Heart right ventricle (tissue), 16 donors: ENCODE measurements at regions not wholly inside any gene's neighbourhood (a gene's known extent, or its start where the extent isn't known, plus 50 kb on each side); places are given as distances from the start of the nearest gene placed in this dataset.
A peak's percentile ranks its signal among the peaks of the same experiment; 100 is the strongest.

Source experiments
- ATAC-seq, 8 donors: fragments of 200-7000 bp; cut with Tn5 transposase; one replicate each; pipeline ENCODE4 v1.9.1; 2020; ENCODE audit warnings: mild to moderate bottlenecking in 8 of 8, moderate library complexity in 8 of 8, moderate number of reproducible peaks in 1 of 8
- DNase-seq, 2 donors: peaks; one replicate each; pipeline ENCODE4 v3.0.0-alpha.2; 2020
- H3K27ac ChIP-seq, 10 donors: fragments of 200-600 bp; sonication (generic) in 2 of 10; one replicate each; pipeline versions ENCODE4 v1.5.0 to v1.8.0; 2020 to 2022; ENCODE audit warnings: mild to moderate bottlenecking in 3 of 10
- H3K27me3 ChIP-seq, 7 donors: fragments of 200-600 bp; one replicate each; pipeline ENCODE4 v1.8.0; 2021 to 2022; ENCODE audit warnings: mild to moderate bottlenecking in 2 of 7
- H3K36me3 ChIP-seq, 9 donors: fragments of 200-600 bp; sonication (generic) in 1 of 9; one replicate each; pipeline versions ENCODE4 v1.5.0 to v1.8.0; 2020 to 2022; ENCODE audit warnings: mild to moderate bottlenecking in 2 of 9
- H3K4me1 ChIP-seq, 9 donors: fragments of 200-600 bp; sonication (generic) in 1 of 9; one replicate each; pipeline versions ENCODE4 v1.5.0 to v1.8.0; 2020 to 2022; ENCODE audit warnings: mild to moderate bottlenecking in 4 of 9
- H3K4me3 ChIP-seq, 10 donors: fragments of 200-600 bp; sonication (generic) in 2 of 10; one replicate each; pipeline versions ENCODE4 v1.5.0 to v1.8.0; 2020 to 2022; ENCODE audit warnings: mild to moderate bottlenecking in 7 of 10, moderate library complexity in 2 of 10
- H3K9me3 ChIP-seq, 11 donors: fragments of 200-600 bp in 10 of 11; sonication (generic) in 2 of 11; one replicate each; pipeline versions ENCODE4 v1.5.0 to v1.8.0; 2013 to 2022; ENCODE audit warnings: mild to moderate bottlenecking in 2 of 11, control low read depth in 1 of 11, moderate library complexity in 1 of 11
- CTCF ChIP-seq, 9 donors: fragments of 200-600 bp; sonication (generic) in 2 of 9; IDR thresholded peaks; one replicate each; pipeline versions ENCODE4 v1.5.0 to v1.8.0; 2021 to 2022; ENCODE audit warnings: antibody characterized with exemption in 9 of 9, mild to moderate bottlenecking in 5 of 9, moderate library complexity in 1 of 9
- WGBS, 2 donors: extraction: QIAGEN DNeasy Blood & Tissue Kit; methylation state at CpG; one replicate each; pipeline ENCODE4 v1.1.7; 2013; ENCODE audit warnings: inconsistent platforms in 1 of 2; 5-methylcytosine and 5-hydroxymethylcytosine counted together
- intact Hi-C, 10 donors: fragments of 100-400 bp; cut with DNase I; formaldehyde crosslinking; loops; one replicate each; pipeline versions ENCODE4 v1.11.1 to v1.14.2; 2022
- donor health status: Arrhythmogenic right ventricular cardiomyopathy.
- donor health status: ischemic (EF 13 %, LVEDD 7.1; RV severe dilation, severe dysfunction).
- donor health status: healthy with polysubstance abuse.
- donor health status: DM: no; HTN: yes; CAD: no.
- donor health status: DM: no; HTN: no; CAD: no.
- donor health status: ischemic (EF 25% LVEDD 6.9; RV normal size, moderate dysfunction).
- donor health status: ischemic (EF 25% LVEDD 5.7; RV mildly dilated, moderate dysfunction).
- donor health status: healthy.
- donor health status: DM: yes; HTN: yes; CAD: no.
- donor health status: Ischemic cardiomyopathy.
- donor health status: ischemic (EF 35%, LVEDD 5.7; RV mildly dilated, moderate dysfunction).
- donor health status: nonischemic (EF 11% LVEDD 7.7; RV severe dilation, severe dysfunction).
- donor health status: DM: yes; HTN: yes; CAD: no.
- donor health status: PGD.
- donor health status: ischemic (EF 29% LVEDD 5.4; RV normal size, mild dysfunction).
- donor health status: nonischemic (EF 23%, LVEDD 6.1; RV moderate dilation, normal function).

GRCh38 chr13:111423168-111423785 lies 102.8 kb downstream of the TEX29 start:
- Histone ChIP-seq H3K4me3 (no peak overlapping the region), H3K27me3 (peaks cover 0 to 53% (median 22%) of the 10 kb centered on the region in 7 donors), H3K36me3 (no peaks in the 10 kb centered on the region), H3K9me3 (no peaks in the 10 kb centered on the region), H3K27ac (no peak overlapping the region), H3K4me1 (no peaks in the 10 kb centered on the region)
- ATAC-seq (no peak), DNase-seq (no peak)
- 73 to 76% methylated on average over 16 of the region's 16 CpGs for WGBS, 2 donors
- TF ChIP-seq CTCF (IDR thresholded peaks at IDR 0.05), result no peak
- intact Hi-C loops, result no loop called here

- H3K4me1 ChIP-seq, result no peaks in the 10 kb centered on the region
- no peak for TF ChIP-seq CTCF (IDR thresholded peaks at IDR 0.05)
- 87% methylated on average over 21 of the region's 21 CpGs for WGBS, 2 donors
- ATAC-seq (no peak), DNase-seq (no peak)
- H3K9me3 ChIP-seq, result no peaks in the 10 kb centered on the region
- no peak overlapping the region for H3K27ac ChIP-seq
- no peak overlapping the region for H3K4me3 ChIP-seq
- H3K36me3 ChIP-seq, result no peaks in the 10 kb centered on the region
- intact Hi-C loops, result no loop called here
- H3K27me3 ChIP-seq, result peaks cover 0 to 50% (median 14%) of the 10 kb centered on the region in 7 donors
These were observed 103.7 kb downstream of the TEX29 start for GRCh38 chr13:111424134-111424533.

GRCh38 chr13:111425326-111425725 lies 104.9 kb downstream of the TEX29 start:
- 95 to 98% methylated on average over 8 of the region's 8 CpGs for WGBS, 2 donors
- no peak overlapping the region for H3K4me3 ChIP-seq
- no peak for DNase-seq
- no peaks in the 10 kb centered on the region for H3K36me3 ChIP-seq
- H3K9me3 ChIP-seq, result no peaks in the 10 kb centered on the region
- no peak overlapping the region for H3K27ac ChIP-seq
- intact Hi-C loops, result no loop called here
- TF ChIP-seq CTCF (IDR thresholded peaks at IDR 0.05), result no peak
- peaks cover 0 to 44% (median 15%) of the 10 kb centered on the region in 7 donors for H3K27me3 ChIP-seq
- ATAC-seq, result no peak
- no peaks in the 10 kb centered on the region for H3K4me1 ChIP-seq

GRCh38 chr13:111429064-111429558 lies 108.7 kb downstream of the TEX29 start:
- Histone ChIP-seq H3K4me3 (no peak overlapping the region), H3K9me3 (no peaks in the 10 kb centered on the region), H3K27me3 (peaks cover 0 to 53% (median 24%) of the 10 kb centered on the region in 7 donors), H3K27ac (no peak overlapping the region), H3K36me3 (no peaks in the 10 kb centered on the region), H3K4me1 (no peaks in the 10 kb centered on the region)
- intact Hi-C loops, result no loop called here
- TF ChIP-seq CTCF (IDR thresholded peaks at IDR 0.05), result peak; percentile 26 to 61 (median 53)
- ATAC-seq, result peak in 2 of 8 donors; percentile 42 to 52
- WGBS, 2 donors, result 18 to 20% methylated on average over 12 of the region's 12 CpGs
- DNase-seq, result peak in 1 of 2 donors; percentile 17
